Parathyroid adenoma (tissue), 2 donors: ENCODE measurements at regions not wholly inside any gene's neighbourhood (a gene's known extent, or its start where the extent isn't known, plus 50 kb on each side); places are given as distances from the start of the nearest gene placed in this dataset.

ENCODE experiments used
- H2AFZ ChIP-seq: fragments of 300-600 bp; sonication (generic); one replicate; pipeline ENCODE4 v1.7.0; 2017; ENCODE audit warnings: antibody characterized with exemption, mild to moderate bottlenecking
- H3K27ac ChIP-seq: fragments of 300-600 bp; sonication (generic); one replicate; pipeline ENCODE4 v1.7.0; 2017
- H3K27me3 ChIP-seq: fragments of 300-600 bp; sonication (generic); one replicate; pipeline ENCODE4 v1.7.0; 2017; ENCODE audit warnings: low read length; ENCODE audit not compliant: control insufficient read depth, insufficient read depth
- H3K36me3 ChIP-seq: fragments of 300-600 bp; sonication (generic); one replicate; pipeline ENCODE4 v1.7.0; 2017; ENCODE audit warnings: low read length; ENCODE audit not compliant: control insufficient read depth, insufficient read depth
- H3K4me1 ChIP-seq: fragments of 300-600 bp; sonication (generic); one replicate; pipeline ENCODE4 v1.7.0; 2017; ENCODE audit warnings: control low read depth
- H3K4me2 ChIP-seq: fragments of 300-600 bp; sonication (generic); one replicate; pipeline ENCODE4 v1.7.0; 2017; ENCODE audit warnings: low read length
- H3K4me3 ChIP-seq: fragments of 300-600 bp; sonication (generic); one replicate; pipeline ENCODE4 v1.7.0; 2017; ENCODE audit warnings: low read depth, low read length
- H3K79me2 ChIP-seq: fragments of 300-600 bp; sonication (generic); one replicate; pipeline ENCODE4 v1.7.0; 2017; ENCODE audit warnings: control low read depth
- H3K9ac ChIP-seq: fragments of 300-600 bp; sonication (generic); one replicate; pipeline ENCODE4 v1.7.0; 2017; ENCODE audit warnings: mild to moderate bottlenecking
- H3K9me3 ChIP-seq: fragments of 300-600 bp; sonication (generic); one replicate; pipeline ENCODE4 v1.7.0; 2017; ENCODE audit warnings: low read length; ENCODE audit not compliant: control insufficient read depth
- TF ChIP-seq, protein P1 (sequence below): fragments of 300-600 bp; sonication (generic); IDR thresholded peaks from one replicate; pipeline ENCODE4 v1.7.0; 2017; ENCODE audit warnings: antibody characterized with exemption, mild to moderate bottlenecking
- donor health status: primary hyperparathyroidism.

DNA sequence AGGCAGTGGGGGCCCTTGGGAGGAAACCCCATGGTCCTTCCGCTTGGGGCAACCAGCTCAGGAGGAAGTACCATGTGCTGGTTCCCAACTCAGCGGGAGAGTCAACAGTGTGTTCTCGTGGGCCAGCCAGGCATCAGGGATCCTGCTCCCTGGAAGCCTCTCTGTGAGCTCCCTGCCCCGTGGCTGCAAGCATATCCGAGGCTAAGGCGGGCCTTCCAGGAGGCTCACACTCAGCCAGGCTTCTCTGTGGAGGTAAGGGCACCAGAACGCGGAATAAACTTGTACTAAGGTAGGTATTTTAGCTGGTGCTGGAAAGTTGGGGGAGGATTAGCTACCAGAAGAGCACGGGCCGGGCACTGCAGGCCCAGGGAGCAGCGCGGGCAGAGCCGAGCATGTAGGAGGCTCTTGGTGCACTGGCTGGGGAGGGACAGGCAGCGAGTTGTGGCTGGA lies 74.7 kb upstream of the POU3F1 start:
- no peak overlapping the region for H3K9ac ChIP-seq
- H2AFZ ChIP-seq: no peak overlapping the region
- no peaks in the 10 kb centered on the region for H3K27me3 ChIP-seq
- H3K79me2 ChIP-seq: no peaks in the 10 kb centered on the region
- no peaks in the 10 kb centered on the region for H3K9me3 ChIP-seq
- H3K4me3 ChIP-seq: no peak overlapping the region
- TF ChIP-seq, protein P1, sequence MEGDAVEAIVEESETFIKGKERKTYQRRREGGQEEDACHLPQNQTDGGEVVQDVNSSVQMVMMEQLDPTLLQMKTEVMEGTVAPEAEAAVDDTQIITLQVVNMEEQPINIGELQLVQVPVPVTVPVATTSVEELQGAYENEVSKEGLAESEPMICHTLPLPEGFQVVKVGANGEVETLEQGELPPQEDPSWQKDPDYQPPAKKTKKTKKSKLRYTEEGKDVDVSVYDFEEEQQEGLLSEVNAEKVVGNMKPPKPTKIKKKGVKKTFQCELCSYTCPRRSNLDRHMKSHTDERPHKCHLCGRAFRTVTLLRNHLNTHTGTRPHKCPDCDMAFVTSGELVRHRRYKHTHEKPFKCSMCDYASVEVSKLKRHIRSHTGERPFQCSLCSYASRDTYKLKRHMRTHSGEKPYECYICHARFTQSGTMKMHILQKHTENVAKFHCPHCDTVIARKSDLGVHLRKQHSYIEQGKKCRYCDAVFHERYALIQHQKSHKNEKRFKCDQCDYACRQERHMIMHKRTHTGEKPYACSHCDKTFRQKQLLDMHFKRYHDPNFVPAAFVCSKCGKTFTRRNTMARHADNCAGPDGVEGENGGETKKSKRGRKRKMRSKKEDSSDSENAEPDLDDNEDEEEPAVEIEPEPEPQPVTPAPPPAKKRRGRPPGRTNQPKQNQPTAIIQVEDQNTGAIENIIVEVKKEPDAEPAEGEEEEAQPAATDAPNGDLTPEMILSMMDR: no peak
- H3K36me3 ChIP-seq: no peaks in the 10 kb centered on the region
- no peak overlapping the region for H3K4me2 ChIP-seq
- no peaks in the 10 kb centered on the region for H3K4me1 ChIP-seq
- H3K27ac ChIP-seq: no peak overlapping the region

DNA sequence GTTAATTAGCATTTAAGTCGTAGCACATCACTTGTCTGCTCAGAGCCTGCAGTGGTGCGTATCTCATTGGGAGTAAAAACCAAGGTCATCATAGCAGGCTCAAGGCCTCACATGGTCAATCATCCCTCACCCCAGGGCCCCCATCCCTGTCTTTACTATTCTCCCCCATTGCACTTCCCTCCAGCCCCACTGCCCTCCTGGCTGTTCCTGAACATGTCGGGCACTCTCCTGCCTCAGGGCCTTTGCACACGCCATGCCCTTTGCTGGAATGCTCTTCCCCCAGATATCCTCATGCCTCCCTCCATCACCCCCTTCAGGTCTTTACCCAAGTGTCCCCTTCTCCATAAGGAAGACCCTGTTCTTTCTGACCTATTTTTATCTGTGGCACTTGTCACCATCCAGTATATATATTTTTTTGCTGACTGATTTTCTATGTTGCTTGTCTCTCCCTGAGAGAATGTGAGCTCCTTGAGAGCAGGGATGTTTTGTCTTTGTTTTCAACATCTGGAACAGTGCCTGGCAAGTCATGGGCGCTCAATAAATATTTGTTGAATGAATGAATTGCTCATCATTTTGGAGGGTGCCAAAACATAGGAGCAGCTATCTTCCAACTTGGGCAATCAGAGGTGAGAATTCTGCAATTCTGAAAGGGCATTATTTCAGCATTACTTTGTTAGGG lies 74.1 kb upstream of the POU3F1 start:
- Histone ChIP-seq H3K79me2 (no peaks in the 10 kb centered on the region), H3K4me2 (no peak overlapping the region), H3K9me3 (no peaks in the 10 kb centered on the region), H3K27ac (no peak overlapping the region), H3K27me3 (no peaks in the 10 kb centered on the region), H3K36me3 (no peaks in the 10 kb centered on the region), H3K4me3 (no peak overlapping the region), H3K4me1 (no peaks in the 10 kb centered on the region), H2AFZ (no peak overlapping the region), H3K9ac (no peak overlapping the region)
- TF ChIP-seq, protein P1: no peak

DNA sequence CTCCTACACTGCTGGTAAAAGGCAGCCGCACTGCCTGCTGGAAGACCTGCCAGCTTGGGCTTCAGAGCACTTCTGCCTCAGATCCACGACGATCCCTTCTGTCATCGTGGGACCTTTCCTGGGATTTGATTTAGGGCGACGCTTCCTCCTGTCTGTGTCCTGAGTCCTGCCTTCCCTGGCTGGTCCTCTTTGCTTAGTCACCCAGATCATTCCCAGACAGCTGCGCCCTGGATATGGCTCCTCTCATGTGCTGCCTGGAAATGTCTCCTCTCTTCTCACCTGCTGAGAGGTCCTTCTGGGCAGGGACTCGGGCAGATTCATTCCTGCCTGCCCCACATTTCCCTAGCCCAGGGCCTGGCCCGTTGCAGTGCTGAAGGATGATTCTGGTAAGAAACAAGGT lies 72.4 kb upstream of the POU3F1 start:
- H3K4me1 ChIP-seq: no peaks in the 10 kb centered on the region
- no peaks in the 10 kb centered on the region for H3K79me2 ChIP-seq

DNA sequence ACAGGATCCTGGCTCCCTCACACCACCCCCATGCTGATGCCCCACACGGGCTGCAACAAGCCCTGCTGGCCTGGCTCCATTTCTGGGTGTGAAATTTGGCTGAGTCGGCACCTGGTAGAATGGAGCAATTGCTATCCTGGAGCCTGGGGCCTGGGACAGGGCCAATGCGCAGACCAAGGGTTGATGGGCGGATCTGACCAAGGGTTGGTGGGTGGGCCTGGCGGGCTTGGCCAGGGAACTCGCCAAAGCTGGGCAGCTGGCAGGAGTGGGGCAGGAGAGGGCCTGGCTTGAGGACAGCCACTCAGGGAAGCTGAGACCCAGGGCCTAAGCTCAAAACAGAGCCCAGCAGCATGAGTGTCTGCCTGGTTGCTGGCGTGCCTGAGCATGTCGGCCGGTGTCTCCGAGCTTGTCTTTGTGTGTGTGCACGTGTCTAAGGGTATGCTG lies 70.9 kb upstream of the POU3F1 start:
- no peak overlapping the region for H3K9ac ChIP-seq
- no peaks in the 10 kb centered on the region for H3K4me1 ChIP-seq

More for the DNA sequence above, 72.4 kb upstream of the POU3F1 start:
- H3K9ac ChIP-seq: no peak overlapping the region
- no peaks in the 10 kb centered on the region for H3K9me3 ChIP-seq
- H3K27me3 ChIP-seq: no peaks in the 10 kb centered on the region
- H3K36me3 ChIP-seq: no peaks in the 10 kb centered on the region
- H3K27ac ChIP-seq: no peak overlapping the region
- TF ChIP-seq, protein P1: no peak
- no peak overlapping the region for H2AFZ ChIP-seq
- no peak overlapping the region for H3K4me2 ChIP-seq
- H3K4me3 ChIP-seq: no peak overlapping the region

More for the DNA sequence above, 70.9 kb upstream of the POU3F1 start:
- H3K36me3 ChIP-seq: no peaks in the 10 kb centered on the region
- no peaks in the 10 kb centered on the region for H3K9me3 ChIP-seq
- no peak overlapping the region for H2AFZ ChIP-seq
- no peak overlapping the region for H3K4me2 ChIP-seq
- H3K79me2 ChIP-seq: no peaks in the 10 kb centered on the region
- no peak overlapping the region for H3K4me3 ChIP-seq
- no peak overlapping the region for H3K27ac ChIP-seq
- H3K27me3 ChIP-seq: no peaks in the 10 kb centered on the region
- TF ChIP-seq, protein P1: no peak
